HEK293 (cell line): ENCODE measurements at regions not wholly inside any gene's neighbourhood (a gene's known extent, or its start where the extent isn't known, plus 50 kb on each side); places are given as distances from the start of the nearest gene placed in this dataset.

Source experiments
- CTCF ChIA-PET: fragments of 350-600 bp; formaldehyde crosslinking; extraction: SDS; loops from one replicate; lab custom pipeline; 2021; ENCODE audit warnings: antibody characterized with exemption; lab: Yijun Ruan, JAX
- POLR2A ChIA-PET: fragments of 300-600 bp; formaldehyde crosslinking; extraction: SDS; loops from one replicate; lab custom pipeline; 2020; ENCODE audit warnings: antibody characterized with exemption, inconsistent platforms; lab: Yijun Ruan, JAX
- H3K27ac ChIP-seq: fragments of 200-500 bp; sonication (Bioruptor generic); 2 replicates; pipeline ENCODE4 v1.5.1; 2014; ENCODE audit warnings: low read depth, low read length, control low read depth, inconsistent platforms; ENCODE audit errors: extremely low read depth
- H3K36me3 ChIP-seq, 2 experiments: fragments of 200-500 bp in 1 of 2; sonication (Bioruptor generic) in 1 of 2; 1 replicate in 1 of 2; 2 replicates in 1 of 2; pipeline ENCODE4 v1.5.1; 2014 to 2017; ENCODE audit warnings: inconsistent platforms in 2 of 2, low read length in 2 of 2; ENCODE audit not compliant: control insufficient read depth in 2 of 2, insufficient read depth in 1 of 2
- H3K4me1 ChIP-seq: fragments of 200-500 bp; sonication (Bioruptor generic); 2 replicates; pipeline ENCODE4 v1.5.1; 2014; ENCODE audit warnings: mild to moderate bottlenecking, low read length, inconsistent platforms; ENCODE audit not compliant: control insufficient read depth, insufficient read depth
- H3K4me3 ChIP-seq: 2 replicates; pipeline ENCODE4 v1.5.1; 2011; ENCODE audit warnings: low read depth, mild to moderate bottlenecking, control low read depth, low read length, moderate library complexity
- H3K9me3 ChIP-seq: fragments of 200-500 bp; sonication (Bioruptor generic); 2 replicates; pipeline ENCODE4 v1.5.1; 2014; ENCODE audit warnings: low read depth, low read length, inconsistent platforms; ENCODE audit not compliant: control insufficient read depth, insufficient read depth
- BCL11B ChIP-seq: fragments of 450-650 bp; formaldehyde crosslinking; IDR thresholded peaks from 2 replicates; pipeline ENCODE4 v1.5.1; 2016; ENCODE audit warnings: low read depth, missing biosample characterization, missing genetic modification characterization
- FEZF1 ChIP-seq: fragments of 450-650 bp; formaldehyde crosslinking; IDR thresholded peaks from 2 replicates; pipeline ENCODE4 v1.5.1; 2016; ENCODE audit warnings: missing biosample characterization, missing genetic modification characterization
- IKZF3 ChIP-seq: fragments of 450-650 bp; IDR thresholded peaks from 2 replicates; pipeline ENCODE4 v1.5.0; 2018; ENCODE audit warnings: missing biosample characterization, mild to moderate bottlenecking, missing genetic modification characterization, moderate library complexity
- MZF1 ChIP-seq: fragments of 450-650 bp; formaldehyde crosslinking; IDR thresholded peaks from 2 replicates; pipeline ENCODE4 v1.5.1; 2017; ENCODE audit warnings: missing biosample characterization, missing genetic modification characterization, borderline replicate concordance
- OSR2 ChIP-seq: fragments of 450-650 bp; formaldehyde crosslinking; IDR thresholded peaks from 2 replicates; pipeline ENCODE4 v1.5.1; 2016; ENCODE audit warnings: missing biosample characterization, missing genetic modification characterization
- YY2 ChIP-seq: fragments of 450-650 bp; formaldehyde crosslinking; IDR thresholded peaks from 2 replicates; pipeline ENCODE4 v1.5.1; 2016; ENCODE audit warnings: missing biosample characterization, missing genetic modification characterization
- ZNF266 ChIP-seq: fragments of 450-650 bp; formaldehyde crosslinking; IDR thresholded peaks from 2 replicates; pipeline ENCODE4 v1.5.1; 2016; ENCODE audit warnings: missing biosample characterization, missing genetic modification characterization, low read depth
- ZNF274 ChIP-seq, 2 experiments: fragments of 200-500 bp in 1 of 2; fragments of 450-650 bp in 1 of 2; sonication (Bioruptor generic) in 1 of 2; formaldehyde crosslinking in 1 of 2; IDR thresholded peaks; 2 replicates each; pipeline versions ENCODE4 v1.5.1 to v1.6.1; 2014 to 2016; ENCODE audit warnings: borderline replicate concordance in 1 of 2, inconsistent platforms in 1 of 2, low read length in 1 of 2, missing biosample characterization in 1 of 2, missing genetic modification characterization in 1 of 2
- ZNF404 ChIP-seq: fragments of 450-650 bp; formaldehyde crosslinking; IDR thresholded peaks from 2 replicates; pipeline ENCODE4 v1.5.1; 2017; ENCODE audit warnings: missing biosample characterization, missing genetic modification characterization
- ZNF426 ChIP-seq: fragments of 450-650 bp; formaldehyde crosslinking; IDR thresholded peaks from 2 replicates; pipeline ENCODE4 v1.5.1; 2017; ENCODE audit warnings: missing biosample characterization, missing genetic modification characterization, mild to moderate bottlenecking, inconsistent platforms, moderate library complexity
- ZNF548 ChIP-seq: fragments of 450-650 bp; formaldehyde crosslinking; IDR thresholded peaks from 2 replicates; pipeline ENCODE4 v1.5.1; 2016; ENCODE audit warnings: missing biosample characterization, missing genetic modification characterization
- ZNF560 ChIP-seq: fragments of 450-650 bp; formaldehyde crosslinking; IDR thresholded peaks from 2 replicates; pipeline ENCODE4 v1.5.1; 2017; ENCODE audit warnings: missing biosample characterization, missing genetic modification characterization, borderline replicate concordance
- ZNF621 ChIP-seq: fragments of 450-650 bp; formaldehyde crosslinking; IDR thresholded peaks from 2 replicates; pipeline ENCODE4 v1.5.1; 2017; ENCODE audit warnings: missing biosample characterization, missing genetic modification characterization
- ZNF664 ChIP-seq: fragments of 450-650 bp; formaldehyde crosslinking; IDR thresholded peaks from 2 replicates; pipeline ENCODE4 v1.5.1; 2016; ENCODE audit warnings: missing biosample characterization, missing genetic modification characterization
- ZNF830 ChIP-seq: fragments of 450-650 bp; IDR thresholded peaks from 2 replicates; pipeline ENCODE4 v1.5.0; 2018; ENCODE audit warnings: missing biosample characterization, missing genetic modification characterization, low read depth, mild to moderate bottlenecking, moderate library complexity
- TF ChIP-seq, protein P1 (sequence below): fragments of 450-650 bp; formaldehyde crosslinking; conservative IDR thresholded peaks from 2 replicates; pipeline ENCODE4 v1.5.1; 2016; ENCODE audit warnings: low read depth, missing biosample characterization, missing genetic modification characterization
- TF ChIP-seq, protein P2 (sequence below): fragments of 450-650 bp; formaldehyde crosslinking; IDR thresholded peaks from 2 replicates; pipeline ENCODE4 v1.5.1; 2016; ENCODE audit warnings: missing biosample characterization, missing genetic modification characterization
- TF ChIP-seq, protein P3 (sequence below): fragments of 450-650 bp; formaldehyde crosslinking; IDR thresholded peaks from 2 replicates; pipeline ENCODE4 v1.5.1; 2016; ENCODE audit warnings: missing biosample characterization, missing genetic modification characterization, borderline replicate concordance
- TF ChIP-seq, protein P4 (sequence below): fragments of 450-650 bp; formaldehyde crosslinking; IDR thresholded peaks from 2 replicates; pipeline ENCODE4 v1.5.1; 2016; ENCODE audit warnings: missing biosample characterization, missing genetic modification characterization
- TF ChIP-seq, protein P5 (sequence below): fragments of 450-650 bp; formaldehyde crosslinking; IDR thresholded peaks from 2 replicates; pipeline ENCODE4 v1.5.1; 2016; ENCODE audit warnings: missing biosample characterization, missing genetic modification characterization

DNA sequence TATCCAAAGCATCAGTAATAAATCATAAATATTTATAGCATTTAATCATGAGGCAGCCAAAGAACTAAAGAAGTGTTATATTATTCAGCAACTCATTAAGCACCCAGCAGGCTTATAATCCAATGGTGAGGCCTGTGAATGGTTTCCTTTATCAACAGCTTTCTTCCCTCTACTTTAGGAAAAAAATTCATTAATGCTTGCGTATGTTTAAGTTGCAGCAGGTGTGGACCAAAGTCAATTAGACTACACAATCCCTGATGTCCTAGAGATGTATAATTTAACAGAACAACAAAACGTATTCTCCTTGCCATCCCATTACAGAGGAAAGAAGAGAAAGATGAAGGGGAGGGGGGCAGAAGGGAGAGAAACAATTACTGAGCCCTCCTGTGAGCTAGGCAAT lies 87.7 kb upstream of the MAGI3 start:
- ChIA-PET POLR2A (no interaction called here), CTCF (interaction anchor here (0.5 kb wide), 1 partner anchor 86 kb away, joined by 3 read pairs; no protein-coding TSS in a partner anchor)
- TF ChIP-seq, protein P1, sequence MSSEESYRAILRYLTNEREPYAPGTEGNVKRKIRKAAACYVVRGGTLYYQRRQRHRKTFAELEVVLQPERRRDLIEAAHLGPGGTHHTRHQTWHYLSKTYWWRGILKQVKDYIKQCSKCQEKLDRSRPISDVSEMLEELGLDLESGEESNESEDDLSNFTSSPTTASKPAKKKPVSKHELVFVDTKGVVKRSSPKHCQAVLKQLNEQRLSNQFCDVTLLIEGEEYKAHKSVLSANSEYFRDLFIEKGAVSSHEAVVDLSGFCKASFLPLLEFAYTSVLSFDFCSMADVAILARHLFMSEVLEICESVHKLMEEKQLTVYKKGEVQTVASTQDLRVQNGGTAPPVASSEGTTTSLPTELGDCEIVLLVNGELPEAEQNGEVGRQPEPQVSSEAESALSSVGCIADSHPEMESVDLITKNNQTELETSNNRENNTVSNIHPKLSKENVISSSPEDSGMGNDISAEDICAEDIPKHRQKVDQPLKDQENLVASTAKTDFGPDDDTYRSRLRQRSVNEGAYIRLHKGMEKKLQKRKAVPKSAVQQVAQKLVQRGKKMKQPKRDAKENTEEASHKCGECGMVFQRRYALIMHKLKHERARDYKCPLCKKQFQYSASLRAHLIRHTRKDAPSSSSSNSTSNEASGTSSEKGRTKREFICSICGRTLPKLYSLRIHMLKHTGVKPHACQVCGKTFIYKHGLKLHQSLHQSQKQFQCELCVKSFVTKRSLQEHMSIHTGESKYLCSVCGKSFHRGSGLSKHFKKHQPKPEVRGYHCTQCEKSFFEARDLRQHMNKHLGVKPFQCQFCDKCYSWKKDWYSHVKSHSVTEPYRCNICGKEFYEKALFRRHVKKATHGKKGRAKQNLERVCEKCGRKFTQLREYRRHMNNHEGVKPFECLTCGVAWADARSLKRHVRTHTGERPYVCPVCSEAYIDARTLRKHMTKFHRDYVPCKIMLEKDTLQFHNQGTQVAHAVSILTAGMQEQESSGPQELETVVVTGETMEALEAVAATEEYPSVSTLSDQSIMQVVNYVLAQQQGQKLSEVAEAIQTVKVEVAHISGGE (tag by site-specific recombination): no peak
- TF ChIP-seq BCL11B (tag by site-specific recombination) (no peak), ZNF560 (tag by site-specific recombination) (no peak)
- TF ChIP-seq, protein P2, sequence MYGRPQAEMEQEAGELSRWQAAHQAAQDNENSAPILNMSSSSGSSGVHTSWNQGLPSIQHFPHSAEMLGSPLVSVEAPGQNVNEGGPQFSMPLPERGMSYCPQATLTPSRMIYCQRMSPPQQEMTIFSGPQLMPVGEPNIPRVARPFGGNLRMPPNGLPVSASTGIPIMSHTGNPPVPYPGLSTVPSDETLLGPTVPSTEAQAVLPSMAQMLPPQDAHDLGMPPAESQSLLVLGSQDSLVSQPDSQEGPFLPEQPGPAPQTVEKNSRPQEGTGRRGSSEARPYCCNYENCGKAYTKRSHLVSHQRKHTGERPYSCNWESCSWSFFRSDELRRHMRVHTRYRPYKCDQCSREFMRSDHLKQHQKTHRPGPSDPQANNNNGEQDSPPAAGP: no peak

DNA sequence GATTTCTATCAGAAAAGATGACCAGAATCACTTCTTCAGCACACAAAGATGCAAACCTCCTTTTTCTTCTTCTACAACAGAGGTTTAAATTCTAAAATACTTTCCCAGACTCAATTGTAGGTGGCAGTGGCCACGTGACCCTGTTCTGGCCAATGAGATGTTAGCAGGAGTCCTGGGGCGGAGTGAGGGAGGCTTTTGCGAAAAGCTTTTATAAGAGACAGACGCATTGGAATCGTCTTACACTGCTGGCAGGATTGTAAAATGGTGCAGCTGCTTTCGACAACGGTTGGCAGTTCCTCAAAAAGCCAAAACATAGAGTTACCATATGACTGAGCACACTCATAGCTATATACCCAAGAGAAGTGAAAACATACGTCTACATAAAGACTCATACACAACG lies 87.0 kb upstream of the MAGI3 start:
- ChIA-PET CTCF (interaction anchor here (0.7 kb wide), 2 partner anchors 49 to 350 kb away, joined by 3 read pairs; no protein-coding TSS in a partner anchor), POLR2A (no interaction called here)
- Histone ChIP-seq H3K36me3 (no peaks in the 10 kb centered on the region), H3K27ac (no peak overlapping the region), H3K9me3 (no peaks in the 10 kb centered on the region), H3K4me1 (no peaks in the 10 kb centered on the region), H3K4me3 (no peak overlapping the region)
- TF ChIP-seq ZNF266 (no peak), ZNF426 (tag by site-specific recombination) (no peak), MZF1 (tag by site-specific recombination) (no peak), YY2 (no peak), ZNF274 (IDR thresholded peaks at IDR 0.05; ENCODE audit: low read length) (no peak), ZNF274 (tag by site-specific recombination; IDR thresholded peaks at IDR 0.05; ENCODE audit: borderline replicate concordance) (no peak), OSR2 (no peak), ZNF664 (tag by site-specific recombination) (no peak), ZNF404 (no peak), FEZF1 (tag by site-specific recombination) (no peak), ZNF548 (tag by site-specific recombination) (no peak), ZNF621 (tag by site-specific recombination) (no peak), ZNF830 (tag by site-specific recombination) (no peak), IKZF3 (no peak)
- TF ChIP-seq, protein P3, sequence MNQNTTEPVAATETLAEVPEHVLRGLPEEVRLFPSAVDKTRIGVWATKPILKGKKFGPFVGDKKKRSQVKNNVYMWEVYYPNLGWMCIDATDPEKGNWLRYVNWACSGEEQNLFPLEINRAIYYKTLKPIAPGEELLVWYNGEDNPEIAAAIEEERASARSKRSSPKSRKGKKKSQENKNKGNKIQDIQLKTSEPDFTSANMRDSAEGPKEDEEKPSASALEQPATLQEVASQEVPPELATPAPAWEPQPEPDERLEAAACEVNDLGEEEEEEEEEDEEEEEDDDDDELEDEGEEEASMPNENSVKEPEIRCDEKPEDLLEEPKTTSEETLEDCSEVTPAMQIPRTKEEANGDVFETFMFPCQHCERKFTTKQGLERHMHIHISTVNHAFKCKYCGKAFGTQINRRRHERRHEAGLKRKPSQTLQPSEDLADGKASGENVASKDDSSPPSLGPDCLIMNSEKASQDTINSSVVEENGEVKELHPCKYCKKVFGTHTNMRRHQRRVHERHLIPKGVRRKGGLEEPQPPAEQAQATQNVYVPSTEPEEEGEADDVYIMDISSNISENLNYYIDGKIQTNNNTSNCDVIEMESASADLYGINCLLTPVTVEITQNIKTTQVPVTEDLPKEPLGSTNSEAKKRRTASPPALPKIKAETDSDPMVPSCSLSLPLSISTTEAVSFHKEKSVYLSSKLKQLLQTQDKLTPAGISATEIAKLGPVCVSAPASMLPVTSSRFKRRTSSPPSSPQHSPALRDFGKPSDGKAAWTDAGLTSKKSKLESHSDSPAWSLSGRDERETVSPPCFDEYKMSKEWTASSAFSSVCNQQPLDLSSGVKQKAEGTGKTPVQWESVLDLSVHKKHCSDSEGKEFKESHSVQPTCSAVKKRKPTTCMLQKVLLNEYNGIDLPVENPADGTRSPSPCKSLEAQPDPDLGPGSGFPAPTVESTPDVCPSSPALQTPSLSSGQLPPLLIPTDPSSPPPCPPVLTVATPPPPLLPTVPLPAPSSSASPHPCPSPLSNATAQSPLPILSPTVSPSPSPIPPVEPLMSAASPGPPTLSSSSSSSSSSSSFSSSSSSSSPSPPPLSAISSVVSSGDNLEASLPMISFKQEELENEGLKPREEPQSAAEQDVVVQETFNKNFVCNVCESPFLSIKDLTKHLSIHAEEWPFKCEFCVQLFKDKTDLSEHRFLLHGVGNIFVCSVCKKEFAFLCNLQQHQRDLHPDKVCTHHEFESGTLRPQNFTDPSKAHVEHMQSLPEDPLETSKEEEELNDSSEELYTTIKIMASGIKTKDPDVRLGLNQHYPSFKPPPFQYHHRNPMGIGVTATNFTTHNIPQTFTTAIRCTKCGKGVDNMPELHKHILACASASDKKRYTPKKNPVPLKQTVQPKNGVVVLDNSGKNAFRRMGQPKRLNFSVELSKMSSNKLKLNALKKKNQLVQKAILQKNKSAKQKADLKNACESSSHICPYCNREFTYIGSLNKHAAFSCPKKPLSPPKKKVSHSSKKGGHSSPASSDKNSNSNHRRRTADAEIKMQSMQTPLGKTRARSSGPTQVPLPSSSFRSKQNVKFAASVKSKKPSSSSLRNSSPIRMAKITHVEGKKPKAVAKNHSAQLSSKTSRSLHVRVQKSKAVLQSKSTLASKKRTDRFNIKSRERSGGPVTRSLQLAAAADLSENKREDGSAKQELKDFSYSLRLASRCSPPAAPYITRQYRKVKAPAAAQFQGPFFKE (tag by site-specific recombination): no peak
- TF ChIP-seq, protein P4, sequence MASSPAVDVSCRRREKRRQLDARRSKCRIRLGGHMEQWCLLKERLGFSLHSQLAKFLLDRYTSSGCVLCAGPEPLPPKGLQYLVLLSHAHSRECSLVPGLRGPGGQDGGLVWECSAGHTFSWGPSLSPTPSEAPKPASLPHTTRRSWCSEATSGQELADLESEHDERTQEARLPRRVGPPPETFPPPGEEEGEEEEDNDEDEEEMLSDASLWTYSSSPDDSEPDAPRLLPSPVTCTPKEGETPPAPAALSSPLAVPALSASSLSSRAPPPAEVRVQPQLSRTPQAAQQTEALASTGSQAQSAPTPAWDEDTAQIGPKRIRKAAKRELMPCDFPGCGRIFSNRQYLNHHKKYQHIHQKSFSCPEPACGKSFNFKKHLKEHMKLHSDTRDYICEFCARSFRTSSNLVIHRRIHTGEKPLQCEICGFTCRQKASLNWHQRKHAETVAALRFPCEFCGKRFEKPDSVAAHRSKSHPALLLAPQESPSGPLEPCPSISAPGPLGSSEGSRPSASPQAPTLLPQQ (tag by site-specific recombination): no peak
- TF ChIP-seq, protein P5, sequence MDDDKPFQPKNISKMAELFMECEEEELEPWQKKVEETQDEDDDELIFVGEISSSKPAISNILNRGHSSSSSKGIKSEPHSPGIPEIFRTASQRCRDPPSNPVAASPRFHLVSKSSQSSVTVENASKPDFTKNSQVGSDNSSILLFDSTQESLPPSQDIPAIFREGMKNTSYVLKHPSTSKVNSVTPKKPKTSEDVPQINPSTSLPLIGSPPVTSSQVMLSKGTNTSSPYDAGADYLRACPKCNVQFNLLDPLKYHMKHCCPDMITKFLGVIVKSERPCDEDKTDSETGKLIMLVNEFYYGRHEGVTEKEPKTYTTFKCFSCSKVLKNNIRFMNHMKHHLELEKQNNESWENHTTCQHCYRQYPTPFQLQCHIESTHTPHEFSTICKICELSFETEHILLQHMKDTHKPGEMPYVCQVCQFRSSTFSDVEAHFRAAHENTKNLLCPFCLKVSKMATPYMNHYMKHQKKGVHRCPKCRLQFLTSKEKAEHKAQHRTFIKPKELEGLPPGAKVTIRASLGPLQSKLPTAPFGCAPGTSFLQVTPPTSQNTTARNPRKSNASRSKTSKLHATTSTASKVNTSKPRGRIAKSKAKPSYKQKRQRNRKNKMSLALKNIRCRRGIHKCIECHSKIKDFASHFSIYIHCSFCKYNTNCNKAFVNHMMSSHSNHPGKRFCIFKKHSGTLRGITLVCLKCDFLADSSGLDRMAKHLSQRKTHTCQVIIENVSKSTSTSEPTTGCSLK (tag by site-specific recombination): no peak

More for the DNA sequence above, 87.7 kb upstream of the MAGI3 start:
- Histone ChIP-seq H3K9me3 (no peaks in the 10 kb centered on the region), H3K4me1 (no peaks in the 10 kb centered on the region), H3K36me3 (no peaks in the 10 kb centered on the region), H3K4me3 (no peak overlapping the region), H3K27ac (no peak overlapping the region)
